ENCODE measurements at regions not wholly inside any gene's neighbourhood (a gene's known extent, or its start where the extent isn't known, plus 50 kb on each side); places are given as distances from the start of the nearest gene placed in this dataset.

DNA sequence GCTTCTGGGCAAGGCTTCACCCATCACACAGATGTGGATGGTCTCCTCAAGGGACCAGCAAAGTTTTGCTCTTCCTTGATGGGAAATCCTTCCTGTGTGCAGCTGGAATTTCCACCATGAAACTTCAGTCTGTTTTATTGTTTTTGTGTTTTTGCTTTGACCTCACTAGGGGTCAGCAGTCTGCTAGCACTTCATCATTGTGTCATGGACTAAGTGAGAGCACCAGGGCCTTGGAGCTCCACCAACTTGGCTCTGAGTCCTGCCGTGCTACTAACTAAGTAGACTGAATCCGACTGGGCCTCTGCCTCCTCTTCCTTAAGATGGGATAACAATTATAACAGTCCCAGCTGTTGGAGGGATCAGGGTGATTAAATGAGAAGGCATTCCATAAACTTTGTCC is 305.8 kb upstream of the NCAM1 start:
- no peak for TF ChIP-seq POLR2A (IDR thresholded peaks at IDR 0.05)
- TF ChIP-seq, protein P1, sequence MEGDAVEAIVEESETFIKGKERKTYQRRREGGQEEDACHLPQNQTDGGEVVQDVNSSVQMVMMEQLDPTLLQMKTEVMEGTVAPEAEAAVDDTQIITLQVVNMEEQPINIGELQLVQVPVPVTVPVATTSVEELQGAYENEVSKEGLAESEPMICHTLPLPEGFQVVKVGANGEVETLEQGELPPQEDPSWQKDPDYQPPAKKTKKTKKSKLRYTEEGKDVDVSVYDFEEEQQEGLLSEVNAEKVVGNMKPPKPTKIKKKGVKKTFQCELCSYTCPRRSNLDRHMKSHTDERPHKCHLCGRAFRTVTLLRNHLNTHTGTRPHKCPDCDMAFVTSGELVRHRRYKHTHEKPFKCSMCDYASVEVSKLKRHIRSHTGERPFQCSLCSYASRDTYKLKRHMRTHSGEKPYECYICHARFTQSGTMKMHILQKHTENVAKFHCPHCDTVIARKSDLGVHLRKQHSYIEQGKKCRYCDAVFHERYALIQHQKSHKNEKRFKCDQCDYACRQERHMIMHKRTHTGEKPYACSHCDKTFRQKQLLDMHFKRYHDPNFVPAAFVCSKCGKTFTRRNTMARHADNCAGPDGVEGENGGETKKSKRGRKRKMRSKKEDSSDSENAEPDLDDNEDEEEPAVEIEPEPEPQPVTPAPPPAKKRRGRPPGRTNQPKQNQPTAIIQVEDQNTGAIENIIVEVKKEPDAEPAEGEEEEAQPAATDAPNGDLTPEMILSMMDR (IDR thresholded peaks at IDR 0.05) = no peak
- Histone ChIP-seq H3K4me3 (no peak overlapping the region), H3K9me3 (no peaks in the 10 kb centered on the region), H3K27ac (no peak overlapping the region), H3K36me3 (ENCODE audit: low read depth, missing control alignments) (no peaks in the 10 kb centered on the region), H3K4me1 (peaks cover 5% of the 10 kb centered on the region), H3K27me3 (no peaks in the 10 kb centered on the region)
- intact Hi-C loops (cut with DNase I; ENCODE audit: low total_unique reads) = no loop called here
- DNase-seq = peak; percentile 83
- WGBS, 2 donors = 33 to 39% methylated on average over 2 of the region's 2 CpGs

DNA sequence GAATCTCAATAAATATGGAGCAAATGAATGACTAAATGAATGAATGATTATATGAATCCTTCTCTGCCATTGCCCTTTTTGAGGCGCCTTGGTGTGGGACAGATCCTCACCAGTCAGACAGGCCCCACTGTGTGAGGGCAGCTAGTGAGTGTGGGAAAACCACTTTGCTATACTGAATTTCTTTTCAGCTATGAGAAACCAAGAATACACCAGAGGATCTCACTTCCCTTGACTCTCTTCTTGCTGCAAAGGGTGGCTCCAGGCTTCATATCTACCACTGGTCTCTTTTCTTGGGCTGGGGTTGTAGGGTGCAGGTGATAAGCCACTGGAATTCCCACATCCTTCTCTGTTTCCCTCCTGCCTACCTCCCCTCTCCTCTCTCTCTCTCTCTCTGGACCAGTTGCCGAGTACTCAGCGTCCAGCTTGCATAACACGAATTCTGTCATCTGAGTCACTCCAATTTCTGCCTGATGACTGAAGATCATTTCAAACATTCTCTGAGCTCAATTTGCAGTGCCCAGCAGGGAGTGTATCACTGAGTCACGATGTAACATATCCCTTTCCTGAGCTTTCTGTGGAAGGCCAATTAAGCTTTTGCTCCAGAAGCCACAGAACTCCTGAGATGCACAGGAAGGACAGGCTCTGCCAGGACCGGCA is 304.3 kb upstream of the NCAM1 start:
- WGBS, 2 donors = 85 to 92% methylated on average over 6 of the region's 6 CpGs

DNA sequence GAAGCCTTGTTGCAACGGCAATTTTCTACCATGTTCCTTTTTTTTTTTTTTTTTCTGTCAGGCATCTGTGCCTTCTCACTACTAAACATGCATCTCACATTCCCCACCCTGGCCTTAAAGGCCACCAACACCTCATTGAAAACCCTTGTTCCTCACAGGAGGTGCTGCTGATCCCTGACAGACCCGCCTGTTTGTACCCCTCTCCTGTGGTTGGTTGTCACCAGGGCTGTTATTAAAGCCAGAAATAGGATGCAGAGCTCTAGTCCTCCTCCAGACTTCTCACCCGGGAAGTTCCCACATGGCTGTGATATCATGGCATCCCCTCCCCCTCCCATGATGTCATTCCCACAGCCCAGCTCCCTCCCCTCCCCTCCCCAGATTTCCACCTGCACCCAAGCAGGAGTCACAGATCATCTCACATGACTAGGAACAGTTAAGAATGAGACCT is 302.8 kb upstream of the NCAM1 start:
- Histone ChIP-seq H3K4me1 (peaks cover 5% of the 10 kb centered on the region), H3K27ac (no peak overlapping the region), H3K4me3 (no peak overlapping the region), H3K36me3 (ENCODE audit: low read depth, missing control alignments) (no peaks in the 10 kb centered on the region), H3K9me3 (no peaks in the 10 kb centered on the region), H3K27me3 (no peaks in the 10 kb centered on the region)
- TF ChIP-seq, protein P1 (IDR thresholded peaks at IDR 0.05) = no peak
- no peak for TF ChIP-seq POLR2A (IDR thresholded peaks at IDR 0.05)
- intact Hi-C loops (cut with DNase I; ENCODE audit: low total_unique reads) = no loop called here
- 79 to 83% methylated on average over 3 of the region's 3 CpGs for WGBS, 2 donors
- no peak for DNase-seq

More for the DNA sequence above, 304.3 kb upstream of the NCAM1 start:
- Histone ChIP-seq H3K36me3 (ENCODE audit: low read depth, missing control alignments) (no peaks in the 10 kb centered on the region), H3K4me3 (no peak overlapping the region), H3K9me3 (no peaks in the 10 kb centered on the region), H3K27me3 (no peaks in the 10 kb centered on the region), H3K4me1 (peaks cover 5% of the 10 kb centered on the region), H3K27ac (no peak overlapping the region)
- DNase-seq = no peak
- intact Hi-C loops (cut with DNase I; ENCODE audit: low total_unique reads) = no loop called here
- TF ChIP-seq POLR2A (IDR thresholded peaks at IDR 0.05) = no peak
- TF ChIP-seq, protein P1 (IDR thresholded peaks at IDR 0.05) = no peak

DNA sequence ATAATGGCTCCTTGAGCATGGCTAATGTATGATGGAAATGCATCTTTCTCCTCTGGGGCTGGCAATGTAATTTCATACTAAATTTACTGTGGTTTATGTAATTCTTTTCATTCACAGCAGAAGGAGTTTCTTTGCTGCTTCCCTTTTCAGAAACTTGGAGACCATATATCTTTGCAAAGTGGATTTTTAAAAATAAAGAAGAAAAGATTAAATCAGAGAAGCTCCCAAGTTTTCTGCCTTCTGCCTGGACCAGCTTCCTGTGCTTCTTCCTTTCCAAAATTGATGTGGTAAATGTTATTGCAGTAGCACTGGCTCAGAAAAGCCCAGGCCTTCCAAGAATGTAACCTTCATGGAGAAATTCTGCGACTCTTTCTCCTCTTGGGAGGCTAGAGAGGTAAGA is 300.1 kb upstream of the NCAM1 start:
- intact Hi-C loops (cut with DNase I; ENCODE audit: low total_unique reads) = no loop called here
- H3K4me1 ChIP-seq = no peaks in the 10 kb centered on the region
- no peak for TF ChIP-seq POLR2A (IDR thresholded peaks at IDR 0.05)
- TF ChIP-seq, protein P1 (IDR thresholded peaks at IDR 0.05) = no peak
- DNase-seq = no peak
- H3K4me3 ChIP-seq = no peak overlapping the region
- H3K27ac ChIP-seq = no peak overlapping the region
- no peaks in the 10 kb centered on the region for H3K9me3 ChIP-seq
- WGBS, 2 donors = 95 to 100% methylated on average over 1 of the region's 1 CpG
- H3K27me3 ChIP-seq = no peaks in the 10 kb centered on the region
- H3K36me3 ChIP-seq (ENCODE audit: low read depth, missing control alignments) = no peaks in the 10 kb centered on the region

DNA sequence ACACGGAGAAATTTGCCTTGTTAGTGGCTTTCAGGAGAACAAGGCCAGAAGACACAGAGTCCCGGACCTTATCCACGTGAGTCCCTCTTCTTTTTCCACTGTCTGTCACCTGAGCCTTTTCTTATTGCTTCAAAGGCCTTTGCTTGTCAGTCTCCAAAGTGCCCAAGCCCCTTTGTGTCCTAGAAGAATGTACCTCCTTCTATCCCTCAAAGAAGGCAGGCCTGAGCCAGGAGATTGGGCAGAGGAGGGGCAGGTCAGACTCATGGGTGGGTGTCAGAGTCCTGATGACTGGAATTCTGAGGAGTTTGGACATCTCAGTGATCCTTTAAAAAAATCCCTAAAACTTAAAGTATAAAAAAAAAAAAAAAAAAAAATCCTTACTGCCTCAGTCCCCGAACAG is 299.6 kb upstream of the NCAM1 start:
- Histone ChIP-seq H3K27me3 (no peaks in the 10 kb centered on the region), H3K27ac (no peak overlapping the region), H3K4me1 (no peaks in the 10 kb centered on the region), H3K9me3 (no peaks in the 10 kb centered on the region), H3K4me3 (no peak overlapping the region), H3K36me3 (ENCODE audit: low read depth, missing control alignments) (no peaks in the 10 kb centered on the region)
- DNase-seq = no peak
- TF ChIP-seq, protein P1 (IDR thresholded peaks at IDR 0.05) = no peak
- no peak for TF ChIP-seq POLR2A (IDR thresholded peaks at IDR 0.05)
- intact Hi-C loops (cut with DNase I; ENCODE audit: low total_unique reads) = no loop called here
- WGBS, 2 donors = 92 to 95% methylated on average over 4 of the region's 4 CpGs

Data from testis (tissue), 2 donors.